Effector memory CD4-positive, alpha-beta T cell (primary cell): ENCODE measurements at regions not wholly inside any gene's neighbourhood (a gene's known extent, or its start where the extent isn't known, plus 50 kb on each side); places are given as distances from the start of the nearest gene placed in this dataset.
"Not testable (repeated sequence)": the region's sequence is repeated elsewhere in the genome, so short reads cannot be mapped to it uniquely, and the experiment has no call there.

ENCODE experiments used
- DNase-seq, 3 donors: peaks; one replicate each; pipeline ENCODE4 v3.0.0-alpha.2; 2020
- H3K27ac ChIP-seq: 2 replicates; pipeline ENCODE4 v1.7.0; 2013; ENCODE audit warnings: mild to moderate bottlenecking, low read length, moderate library complexity; ENCODE audit not compliant: insufficient read depth, poor library complexity, severe bottlenecking
- H3K27me3 ChIP-seq: replicated peaks from 2 replicates; pipeline ENCODE4 v1.7.0; 2013; ENCODE audit warnings: mild to moderate bottlenecking, low read length; ENCODE audit not compliant: insufficient read depth, control insufficient read depth, poor library complexity, severe bottlenecking
- H3K36me3 ChIP-seq: 2 replicates; pipeline ENCODE4 v1.7.0; 2013; ENCODE audit warnings: mild to moderate bottlenecking, low read length, moderate library complexity; ENCODE audit not compliant: control insufficient read depth, insufficient read depth
- H3K4me1 ChIP-seq: 2 replicates; pipeline ENCODE4 v1.7.0; 2013; ENCODE audit warnings: low read length, mild to moderate bottlenecking; ENCODE audit not compliant: control insufficient read depth, insufficient read depth, poor library complexity, severe bottlenecking
- H3K4me3 ChIP-seq: 2 replicates; pipeline ENCODE4 v1.7.0; 2013; ENCODE audit warnings: low read length, low read depth, mild to moderate bottlenecking; ENCODE audit not compliant: insufficient read depth, poor library complexity, severe bottlenecking
- H3K9me3 ChIP-seq: 2 replicates; pipeline ENCODE4 v1.7.0; 2013; ENCODE audit warnings: mild to moderate bottlenecking, low read length, moderate library complexity; ENCODE audit not compliant: control insufficient read depth

DNA sequence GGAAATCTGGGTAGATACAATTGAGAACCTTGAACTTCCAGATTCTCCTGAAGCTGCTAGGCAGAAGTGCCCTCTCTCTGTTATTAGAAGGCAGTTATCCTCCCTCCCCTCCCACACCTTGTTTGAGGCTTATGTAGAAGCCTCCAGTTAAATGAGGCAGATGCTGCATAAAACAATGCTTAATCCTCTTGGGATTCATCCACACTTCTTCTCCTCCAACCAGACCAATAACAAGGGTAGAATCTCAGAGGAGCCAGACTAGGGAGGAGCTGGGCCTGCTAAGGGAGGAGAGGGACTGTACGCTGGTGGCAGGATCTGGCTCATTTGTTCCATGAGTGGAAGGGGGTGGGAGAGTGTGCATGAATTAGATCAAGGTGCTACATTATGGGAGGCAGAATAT is 88.3 kb upstream of the PRR23C start:
- no peak overlapping the region for H3K4me3 ChIP-seq
- no peak overlapping the region for H3K27ac ChIP-seq
- H3K4me1 ChIP-seq = no peaks in the 10 kb centered on the region
- no peaks in the 10 kb centered on the region for H3K36me3 ChIP-seq
- H3K27me3 ChIP-seq = no peaks in the 10 kb centered on the region
- no peak for DNase-seq
- no peaks in the 10 kb centered on the region for H3K9me3 ChIP-seq

- no peak for DNase-seq
- H3K4me3 ChIP-seq = no peak overlapping the region
- no peak overlapping the region for H3K27ac ChIP-seq
- H3K27me3 ChIP-seq = no peaks in the 10 kb centered on the region
- H3K4me1 ChIP-seq = no peaks in the 10 kb centered on the region
- no peaks in the 10 kb centered on the region for H3K9me3 ChIP-seq
- H3K36me3 ChIP-seq = no peaks in the 10 kb centered on the region
Observed at GRCh38 chr3:139134678-139135372, 90.1 kb upstream of the PRR23C start.

DNA sequence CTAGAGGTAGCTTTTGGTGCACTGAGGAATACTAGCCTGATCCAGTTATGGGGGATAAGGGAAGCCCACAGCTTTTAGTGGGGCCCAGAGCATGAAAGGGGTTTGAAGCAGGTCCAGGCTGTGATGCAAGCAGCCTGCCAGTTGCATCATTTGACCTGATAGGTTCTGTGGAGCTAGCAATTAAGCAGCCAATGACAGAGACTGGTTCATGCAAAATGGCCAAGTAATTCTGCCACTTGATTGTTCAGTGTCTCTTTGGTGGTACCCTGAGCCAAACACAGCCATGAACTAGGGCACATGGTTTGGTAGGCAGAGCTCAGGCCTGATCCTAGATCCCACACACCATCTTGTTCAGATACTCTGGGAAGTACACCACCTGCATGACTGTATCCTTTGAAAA is 91.0 kb upstream of the PRR23C start:
- Histone ChIP-seq H3K9me3 (no peaks in the 10 kb centered on the region), H3K4me3 (no peak overlapping the region), H3K36me3 (no peaks in the 10 kb centered on the region), H3K27ac (no peak overlapping the region), H3K4me1 (no peaks in the 10 kb centered on the region), H3K27me3 (no peaks in the 10 kb centered on the region)
- DNase-seq = no peak

- Histone ChIP-seq H3K9me3 (no peaks in the 10 kb centered on the region), H3K4me1 (no peaks in the 10 kb centered on the region), H3K4me3 (no peak overlapping the region), H3K27me3 (no peaks in the 10 kb centered on the region), H3K36me3 (no peaks in the 10 kb centered on the region), H3K27ac (no peak overlapping the region)
- no peak for DNase-seq
Observed at GRCh38 chr3:139136469-139137202, 91.9 kb upstream of the PRR23C start.

- no peak overlapping the region for H3K4me3 ChIP-seq
- DNase-seq = no peak
- no peaks in the 10 kb centered on the region for H3K36me3 ChIP-seq
- no peak overlapping the region for H3K27ac ChIP-seq
- H3K9me3 ChIP-seq = no peaks in the 10 kb centered on the region
- H3K27me3 ChIP-seq = no peaks in the 10 kb centered on the region
- no peaks in the 10 kb centered on the region for H3K4me1 ChIP-seq
Observed at GRCh38 chr3:139140553-139140952, 95.9 kb upstream of the PRR23C start.

- not testable (repeated sequence) for H3K4me1 ChIP-seq, H3K27ac ChIP-seq, H3K9me3 ChIP-seq, H3K36me3 ChIP-seq, H3K27me3 ChIP-seq, H3K4me3 ChIP-seq, DNase-seq
Observed at GRCh38 chr3:139145980-139146379, 101.3 kb upstream of the PRR23C start.

DNA sequence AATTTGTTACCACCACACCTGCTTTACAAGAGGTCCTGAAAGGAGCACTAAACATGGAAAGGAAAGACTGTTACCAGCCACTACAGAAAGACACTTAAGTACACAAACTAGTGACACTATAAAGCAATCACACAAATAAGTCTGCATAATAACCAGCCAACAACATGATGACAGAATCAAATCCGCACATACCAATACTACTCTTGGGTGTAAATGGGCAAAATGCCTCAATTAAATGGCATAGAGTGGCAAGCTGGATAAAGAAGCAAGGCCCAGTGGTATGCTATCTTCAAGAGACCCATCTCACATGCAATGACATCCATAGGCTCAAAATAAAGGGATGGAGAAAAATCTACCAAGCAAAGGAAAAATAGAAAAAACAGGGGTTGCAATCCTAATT is 106.8 kb upstream of the PRR23C start:
- no peaks in the 10 kb centered on the region for H3K36me3 ChIP-seq
- H3K27me3 ChIP-seq = no peaks in the 10 kb centered on the region
- H3K4me3 ChIP-seq = no peak overlapping the region
- no peaks in the 10 kb centered on the region for H3K9me3 ChIP-seq
- H3K27ac ChIP-seq = no peak overlapping the region
- no peaks in the 10 kb centered on the region for H3K4me1 ChIP-seq
- no peak for DNase-seq

DNA sequence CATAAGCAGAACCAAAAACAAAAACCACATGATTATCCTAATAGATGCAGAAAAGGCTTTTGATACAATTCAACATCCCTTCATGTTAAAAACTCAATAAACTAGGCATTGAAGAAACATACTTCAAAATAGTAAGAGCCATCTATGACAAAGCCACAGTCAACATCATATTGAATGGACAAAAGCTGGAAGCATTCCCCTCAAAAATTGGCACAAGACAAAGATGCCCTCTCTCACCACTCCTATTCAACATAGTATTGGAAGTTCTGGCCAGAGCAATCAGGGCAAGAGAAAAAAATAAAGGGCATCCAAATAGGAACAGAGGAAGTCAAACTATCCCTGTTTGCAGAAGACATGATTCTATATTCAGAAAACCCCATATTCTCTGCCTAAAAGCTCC is 108.7 kb upstream of the PRR23C start:
- DNase-seq, H3K4me1 ChIP-seq, H3K27me3 ChIP-seq, H3K9me3 ChIP-seq, H3K36me3 ChIP-seq, H3K4me3 ChIP-seq, H3K27ac ChIP-seq: not testable (repeated sequence)

GRCh38 chr3:139157161-139157932 is 112.7 kb upstream of the PRR23C start:
- no peak overlapping the region for H3K4me3 ChIP-seq
- no peaks in the 10 kb centered on the region for H3K27me3 ChIP-seq
- H3K36me3 ChIP-seq = no peaks in the 10 kb centered on the region
- no peaks in the 10 kb centered on the region for H3K9me3 ChIP-seq
- DNase-seq = no peak
- H3K4me1 ChIP-seq = no peaks in the 10 kb centered on the region
- H3K27ac ChIP-seq = no peak overlapping the region

GRCh38 chr3:139159356-139159755 is 114.7 kb upstream of the PRR23C start:
- H3K9me3 ChIP-seq = no peaks in the 10 kb centered on the region

More at GRCh38 chr3:139159356-139159755, 114.7 kb upstream of the PRR23C start:
- no peak overlapping the region for H3K4me3 ChIP-seq
- H3K27me3 ChIP-seq = no peaks in the 10 kb centered on the region
- H3K4me1 ChIP-seq = no peaks in the 10 kb centered on the region
- DNase-seq = no peak
- H3K36me3 ChIP-seq = no peaks in the 10 kb centered on the region
- H3K27ac ChIP-seq = no peak overlapping the region
